ENCODE measurements at regions not wholly inside any gene's neighbourhood (a gene's known extent, or its start where the extent isn't known, plus 50 kb on each side); places are given as distances from the start of the nearest gene placed in this dataset.
A peak's percentile ranks its signal among the peaks of the same experiment; 100 is the strongest.

DNA sequence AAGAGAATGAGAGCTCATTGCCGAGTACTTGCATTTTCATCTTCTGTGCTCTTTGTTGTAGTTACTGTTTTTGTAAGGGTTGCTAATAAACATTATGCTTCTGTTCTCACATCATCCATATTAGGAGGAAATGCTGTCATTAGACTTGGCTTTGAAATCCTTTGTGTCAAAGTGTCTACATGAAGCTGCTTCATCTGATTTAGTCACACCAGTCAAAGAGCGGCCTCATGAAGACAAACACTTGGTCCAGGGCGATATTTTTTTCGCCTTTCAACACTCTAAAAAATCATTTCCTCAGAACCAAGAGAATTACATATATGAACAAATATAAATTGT lies 105.0 kb downstream of the SPRY2 start:
- no peak overlapping the region for H3K9ac ChIP-seq (ENCODE audit: low read length)
- CTCF ChIA-PET, result no interaction called here

More for the DNA sequence above, 105.0 kb downstream of the SPRY2 start:
- Histone ChIP-seq H3K36me3 (ENCODE audit: control insufficient read depth in 1 of 2, insufficient read depth in 2 of 2, low read length in 2 of 2) (no peaks in the 10 kb centered on the region), H3K4me3 (replicated peaks in 1 of 2; ENCODE audit: low read depth in 1 of 2, low read length in 2 of 2) (no peak overlapping the region), H3K9me3 (ENCODE audit: control insufficient read depth in 1 of 2, insufficient read depth in 1 of 2, low read depth in 1 of 2, low read length in 2 of 2) (no peaks in the 10 kb centered on the region), H3K27ac (ENCODE audit: low read depth, low read length) (no peak overlapping the region), H4K20me1 (ENCODE audit: insufficient read depth) (no peaks in the 10 kb centered on the region), H3K9me2 (ENCODE audit: insufficient read depth) (no peaks in the 10 kb centered on the region), H2AFZ (ENCODE audit: low read depth, low read length, poor library complexity, severe bottlenecking) (no peak overlapping the region), H3K27me3 (ENCODE audit: insufficient read depth, low read length) (no peaks in the 10 kb centered on the region), H3K4me2 (ENCODE audit: low read length) (0 out of 2 replicates have a peak overlapping the region, but pooled peaks have one; percentile 23), H3K4me1 (ENCODE audit: control insufficient read depth in 1 of 2, insufficient read depth in 2 of 2, low read length in 2 of 2) (peaks cover 0 to 6% of the 10 kb centered on the region in 2 experiments; a peak in 1 of 4 replicates), H3K79me2 (ENCODE audit: insufficient read depth, low read length) (no peaks in the 10 kb centered on the region)
- no peak for ATAC-seq
- no TSS peak for BruUV-seq (replicated peaks)
- ChIA-PET RAD21 (ENCODE audit: low non-redundant PET in 1 of 2, low total read pairs in 2 of 2, uncharacterized antibody in 2 of 2, unreplicated experiment in 2 of 2) (no interaction called here), POLR2A (no interaction called here)
- TF ChIP-seq ZNF274 (IDR thresholded peaks at IDR 0.05; ENCODE audit: low read depth, low read length) (no peak), SRF (IDR thresholded peaks at IDR 0.05; ENCODE audit: low read depth) (no peak), YY1 (IDR thresholded peaks at IDR 0.05; ENCODE audit: extremely low read depth, insufficient replicate concordance, low read depth, low read length) (no peak), SIN3A (IDR thresholded peaks at IDR 0.05; ENCODE audit: low read depth) (no peak), POLR2AphosphoS5 (IDR thresholded peaks at IDR 0.05; ENCODE audit: low read depth, low read length) (no peak), SP1 (IDR thresholded peaks at IDR 0.05; ENCODE audit: low read depth) (no peak), EZH2 (IDR thresholded peaks at IDR 0.05) (no peak), RAD21 (IDR thresholded peaks at IDR 0.05; ENCODE audit: low read depth) (no peak), JUND (IDR thresholded peaks at IDR 0.05) (no peak)
- TF ChIP-seq, protein P1, sequence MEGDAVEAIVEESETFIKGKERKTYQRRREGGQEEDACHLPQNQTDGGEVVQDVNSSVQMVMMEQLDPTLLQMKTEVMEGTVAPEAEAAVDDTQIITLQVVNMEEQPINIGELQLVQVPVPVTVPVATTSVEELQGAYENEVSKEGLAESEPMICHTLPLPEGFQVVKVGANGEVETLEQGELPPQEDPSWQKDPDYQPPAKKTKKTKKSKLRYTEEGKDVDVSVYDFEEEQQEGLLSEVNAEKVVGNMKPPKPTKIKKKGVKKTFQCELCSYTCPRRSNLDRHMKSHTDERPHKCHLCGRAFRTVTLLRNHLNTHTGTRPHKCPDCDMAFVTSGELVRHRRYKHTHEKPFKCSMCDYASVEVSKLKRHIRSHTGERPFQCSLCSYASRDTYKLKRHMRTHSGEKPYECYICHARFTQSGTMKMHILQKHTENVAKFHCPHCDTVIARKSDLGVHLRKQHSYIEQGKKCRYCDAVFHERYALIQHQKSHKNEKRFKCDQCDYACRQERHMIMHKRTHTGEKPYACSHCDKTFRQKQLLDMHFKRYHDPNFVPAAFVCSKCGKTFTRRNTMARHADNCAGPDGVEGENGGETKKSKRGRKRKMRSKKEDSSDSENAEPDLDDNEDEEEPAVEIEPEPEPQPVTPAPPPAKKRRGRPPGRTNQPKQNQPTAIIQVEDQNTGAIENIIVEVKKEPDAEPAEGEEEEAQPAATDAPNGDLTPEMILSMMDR (IDR thresholded peaks at IDR 0.05 in 2 of 3, conservative IDR thresholded peaks at IDR 0.05 in 1 of 3; ENCODE audit: borderline replicate concordance in 1 of 3, insufficient read depth in 1 of 3, low read depth in 2 of 3, low read length in 2 of 3), result no peak
- no peak for DNase-seq (ENCODE audit: low read depth, low spot score)
- intact Hi-C loops (cut with micrococcal nuclease), result no loop called here
